ENCODE measurements at regions not wholly inside any gene's neighbourhood (a gene's known extent, or its start where the extent isn't known, plus 50 kb on each side); places are given as distances from the start of the nearest gene placed in this dataset.

DNA sequence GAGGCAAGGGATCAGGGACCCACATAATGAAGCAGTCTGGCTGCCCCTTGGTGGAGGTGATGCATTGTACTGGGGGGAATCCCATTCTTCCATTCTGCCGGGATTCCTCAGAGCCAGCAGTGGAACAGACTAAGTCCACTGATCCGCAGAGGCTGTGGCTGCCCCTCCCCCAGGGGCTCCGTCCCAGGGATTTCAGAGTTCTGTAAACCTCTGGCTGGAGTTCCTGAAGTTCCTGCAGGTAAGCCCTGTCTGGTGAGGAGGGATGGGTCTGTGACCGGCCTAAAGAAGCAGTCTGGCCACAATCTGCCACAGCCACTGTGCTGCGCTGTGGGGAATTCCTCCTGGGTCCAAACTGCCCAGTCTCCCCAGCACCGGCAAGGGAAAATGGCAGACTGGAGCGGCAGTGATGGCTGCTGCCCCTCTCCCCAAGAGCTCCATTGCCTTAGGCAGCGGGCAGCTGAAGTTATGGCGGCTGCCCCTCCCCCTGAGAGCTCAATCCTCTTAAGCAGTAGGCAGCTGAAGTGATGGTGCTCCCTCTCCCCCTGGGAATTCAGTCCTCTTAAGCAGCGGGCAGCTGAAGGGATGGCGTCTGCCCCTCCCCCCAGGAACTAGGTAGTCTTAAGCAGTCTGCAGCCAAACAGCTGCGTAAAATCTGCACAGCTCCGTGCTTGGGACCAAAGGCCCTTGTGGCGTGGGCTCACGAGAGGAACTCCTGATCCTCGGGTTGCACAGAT, 155.7 kb downstream of the PCDH17 start:
- TF ChIP-seq, protein P1, sequence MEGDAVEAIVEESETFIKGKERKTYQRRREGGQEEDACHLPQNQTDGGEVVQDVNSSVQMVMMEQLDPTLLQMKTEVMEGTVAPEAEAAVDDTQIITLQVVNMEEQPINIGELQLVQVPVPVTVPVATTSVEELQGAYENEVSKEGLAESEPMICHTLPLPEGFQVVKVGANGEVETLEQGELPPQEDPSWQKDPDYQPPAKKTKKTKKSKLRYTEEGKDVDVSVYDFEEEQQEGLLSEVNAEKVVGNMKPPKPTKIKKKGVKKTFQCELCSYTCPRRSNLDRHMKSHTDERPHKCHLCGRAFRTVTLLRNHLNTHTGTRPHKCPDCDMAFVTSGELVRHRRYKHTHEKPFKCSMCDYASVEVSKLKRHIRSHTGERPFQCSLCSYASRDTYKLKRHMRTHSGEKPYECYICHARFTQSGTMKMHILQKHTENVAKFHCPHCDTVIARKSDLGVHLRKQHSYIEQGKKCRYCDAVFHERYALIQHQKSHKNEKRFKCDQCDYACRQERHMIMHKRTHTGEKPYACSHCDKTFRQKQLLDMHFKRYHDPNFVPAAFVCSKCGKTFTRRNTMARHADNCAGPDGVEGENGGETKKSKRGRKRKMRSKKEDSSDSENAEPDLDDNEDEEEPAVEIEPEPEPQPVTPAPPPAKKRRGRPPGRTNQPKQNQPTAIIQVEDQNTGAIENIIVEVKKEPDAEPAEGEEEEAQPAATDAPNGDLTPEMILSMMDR (IDR thresholded peaks at IDR 0.05): no peak
- no peak for TF ChIP-seq EP300 (IDR thresholded peaks at IDR 0.05)
- TF ChIP-seq POLR2A (IDR thresholded peaks at IDR 0.05): no peak
